Breast epithelium (tissue), 3 donors: ENCODE measurements at regions not wholly inside any gene's neighbourhood (a gene's known extent, or its start where the extent isn't known, plus 50 kb on each side); places are given as distances from the start of the nearest gene placed in this dataset.

ENCODE experiments used
- POLR2A ChIP-seq: fragments of 450-650 bp; IDR thresholded peaks from one replicate; pipeline ENCODE4 v1.6.1; 2016; ENCODE audit warnings: antibody characterized with exemption, mild to moderate bottlenecking, moderate library complexity
- POLR2AphosphoS5 ChIP-seq, 3 donors: sonication (generic); formaldehyde crosslinking; IDR thresholded peaks; one replicate each; pipeline ENCODE4 v1.6.1; 2017; ENCODE audit warnings: antibody characterized with exemption in 3 of 3
- TF ChIP-seq, protein P1 (sequence below), 3 donors: fragments of 450-650 bp; IDR thresholded peaks; one replicate each; pipeline ENCODE4 v1.5.1; 2016 to 2017; ENCODE audit warnings: antibody characterized with exemption in 3 of 3, mild to moderate bottlenecking in 3 of 3, moderate library complexity in 3 of 3

DNA sequence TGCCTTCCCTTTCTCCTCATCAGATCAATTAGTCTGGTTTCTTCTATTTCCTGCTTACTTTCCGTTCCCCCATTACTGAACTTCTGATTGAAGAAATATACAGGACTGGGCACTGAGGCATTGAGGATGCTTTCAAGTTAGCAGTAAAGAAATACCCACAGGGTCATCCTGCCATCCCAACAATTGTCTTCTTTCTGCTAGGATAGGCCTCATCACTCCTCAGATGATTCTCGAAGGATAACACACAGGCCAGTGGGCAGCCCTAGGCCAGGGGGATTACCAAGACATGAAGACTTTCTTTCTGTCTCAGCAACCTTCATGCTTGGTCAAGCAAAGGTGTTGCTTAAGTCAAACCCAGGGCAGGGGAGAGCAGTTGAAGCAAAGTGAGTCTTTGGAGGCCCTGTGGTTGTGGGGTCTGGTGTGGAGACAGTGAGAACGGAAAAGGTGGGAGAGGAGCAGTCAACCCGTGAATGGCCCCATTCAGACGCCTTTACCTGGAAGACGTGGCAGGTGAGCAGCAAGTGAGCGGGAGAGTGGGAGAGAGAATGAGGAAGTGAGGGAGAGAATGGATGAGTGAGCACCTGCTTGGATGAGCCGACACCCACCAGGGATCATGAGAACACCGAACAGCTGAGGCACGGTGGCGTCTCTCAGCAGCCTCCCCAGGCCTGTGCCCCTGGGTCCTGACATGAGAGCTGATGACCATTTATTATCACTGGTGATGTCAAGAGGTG lies 462.9 kb downstream of the PREX1 start:
- TF ChIP-seq, protein P1, sequence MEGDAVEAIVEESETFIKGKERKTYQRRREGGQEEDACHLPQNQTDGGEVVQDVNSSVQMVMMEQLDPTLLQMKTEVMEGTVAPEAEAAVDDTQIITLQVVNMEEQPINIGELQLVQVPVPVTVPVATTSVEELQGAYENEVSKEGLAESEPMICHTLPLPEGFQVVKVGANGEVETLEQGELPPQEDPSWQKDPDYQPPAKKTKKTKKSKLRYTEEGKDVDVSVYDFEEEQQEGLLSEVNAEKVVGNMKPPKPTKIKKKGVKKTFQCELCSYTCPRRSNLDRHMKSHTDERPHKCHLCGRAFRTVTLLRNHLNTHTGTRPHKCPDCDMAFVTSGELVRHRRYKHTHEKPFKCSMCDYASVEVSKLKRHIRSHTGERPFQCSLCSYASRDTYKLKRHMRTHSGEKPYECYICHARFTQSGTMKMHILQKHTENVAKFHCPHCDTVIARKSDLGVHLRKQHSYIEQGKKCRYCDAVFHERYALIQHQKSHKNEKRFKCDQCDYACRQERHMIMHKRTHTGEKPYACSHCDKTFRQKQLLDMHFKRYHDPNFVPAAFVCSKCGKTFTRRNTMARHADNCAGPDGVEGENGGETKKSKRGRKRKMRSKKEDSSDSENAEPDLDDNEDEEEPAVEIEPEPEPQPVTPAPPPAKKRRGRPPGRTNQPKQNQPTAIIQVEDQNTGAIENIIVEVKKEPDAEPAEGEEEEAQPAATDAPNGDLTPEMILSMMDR (IDR thresholded peaks at IDR 0.05), result no peak
- TF ChIP-seq POLR2A (no peak), POLR2AphosphoS5 (IDR thresholded peaks at IDR 0.05) (no peak)
